GM20000 (cell line): ENCODE measurements at regions not wholly inside any gene's neighbourhood (a gene's known extent, or its start where the extent isn't known, plus 50 kb on each side); places are given as distances from the start of the nearest gene placed in this dataset.

Source experiments
- DNase-seq: peaks from one replicate; pipeline ENCODE4 v3.0.0; 2012; ENCODE audit warnings: low spot score
- CTCF ChIP-seq: IDR thresholded peaks from 2 replicates; pipeline ENCODE4 v1.5.1; 2012; ENCODE audit warnings: mild to moderate bottlenecking, control low read depth; ENCODE audit errors: extremely low read depth, missing control alignments

- no peak for TF ChIP-seq CTCF
These were observed 73.0 kb upstream of the MPDZ start for GRCh38 chr9:13352451-13352979.

DNA sequence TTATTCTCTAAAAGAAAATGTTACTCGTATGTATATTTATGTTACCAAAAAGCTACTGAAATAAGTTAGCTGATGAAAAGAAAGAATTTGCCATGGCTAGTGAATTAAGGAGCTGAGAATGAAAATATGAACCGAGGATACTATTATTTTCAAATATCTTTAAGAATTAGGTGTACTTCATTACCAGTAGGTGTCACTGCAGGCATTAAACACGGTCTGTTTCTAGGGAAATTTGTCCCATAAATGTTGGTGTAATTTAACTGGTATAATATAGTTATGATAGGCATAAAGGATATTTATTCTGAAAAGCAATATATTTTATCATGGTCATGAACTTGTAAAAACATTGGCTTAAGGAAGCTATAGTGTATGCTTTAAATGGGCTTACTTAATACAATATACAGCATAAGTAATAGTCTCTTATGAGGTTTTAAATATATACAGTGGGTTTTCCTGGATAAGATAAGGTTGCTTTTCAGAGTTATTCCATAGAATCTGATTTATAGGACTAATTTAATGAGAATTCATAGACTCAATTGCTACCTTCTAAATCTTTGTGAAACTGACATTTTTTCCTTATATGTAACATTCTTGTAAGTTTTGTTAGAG lies 72.4 kb upstream of the MPDZ start:
- TF ChIP-seq CTCF, result no peak
- peak; percentile 4 for DNase-seq

More at GRCh38 chr9:13352451-13352979, 73.0 kb upstream of the MPDZ start:
- no peak for DNase-seq

DNA sequence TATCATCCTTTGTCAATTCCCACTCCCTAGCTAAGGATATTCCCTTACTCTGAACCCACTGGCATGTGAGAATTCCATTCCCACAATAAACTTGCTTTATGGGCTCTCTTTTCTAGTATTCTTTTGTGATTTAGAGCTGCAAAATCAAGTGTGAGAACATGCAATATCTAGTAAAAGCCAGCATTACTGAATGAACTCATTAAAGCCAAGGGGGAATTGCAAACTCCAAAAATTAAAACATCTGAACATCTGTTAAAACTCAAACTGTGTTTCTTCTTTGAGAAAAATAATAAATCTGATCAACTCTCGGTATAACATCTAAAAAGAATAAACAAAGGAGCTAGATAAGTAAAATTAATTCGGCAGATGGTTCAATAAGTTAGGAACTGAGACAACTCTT lies 53.1 kb upstream of the MPDZ start:
- no peak for TF ChIP-seq CTCF
- no peak for DNase-seq

DNA sequence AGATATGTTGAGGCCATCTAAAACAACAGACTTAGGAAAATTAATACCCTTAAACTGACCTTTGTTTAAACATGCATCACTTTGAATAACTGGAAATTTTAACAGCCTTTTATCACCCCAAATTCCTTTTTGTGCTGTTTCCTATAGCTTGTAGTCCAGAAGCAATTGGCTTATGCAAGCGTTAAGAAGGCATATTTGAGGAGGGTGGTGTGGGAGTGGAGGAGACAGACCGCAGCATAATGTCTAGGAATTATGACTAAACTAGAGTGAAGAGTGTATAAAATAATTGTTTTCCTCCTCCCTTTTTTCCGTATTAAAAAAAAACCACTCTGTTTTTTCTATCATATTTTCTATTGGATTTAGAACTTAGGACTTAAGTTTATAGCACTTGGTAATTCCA lies 51.8 kb upstream of the MPDZ start:
- no peak for DNase-seq
- TF ChIP-seq CTCF, result no peak

DNA sequence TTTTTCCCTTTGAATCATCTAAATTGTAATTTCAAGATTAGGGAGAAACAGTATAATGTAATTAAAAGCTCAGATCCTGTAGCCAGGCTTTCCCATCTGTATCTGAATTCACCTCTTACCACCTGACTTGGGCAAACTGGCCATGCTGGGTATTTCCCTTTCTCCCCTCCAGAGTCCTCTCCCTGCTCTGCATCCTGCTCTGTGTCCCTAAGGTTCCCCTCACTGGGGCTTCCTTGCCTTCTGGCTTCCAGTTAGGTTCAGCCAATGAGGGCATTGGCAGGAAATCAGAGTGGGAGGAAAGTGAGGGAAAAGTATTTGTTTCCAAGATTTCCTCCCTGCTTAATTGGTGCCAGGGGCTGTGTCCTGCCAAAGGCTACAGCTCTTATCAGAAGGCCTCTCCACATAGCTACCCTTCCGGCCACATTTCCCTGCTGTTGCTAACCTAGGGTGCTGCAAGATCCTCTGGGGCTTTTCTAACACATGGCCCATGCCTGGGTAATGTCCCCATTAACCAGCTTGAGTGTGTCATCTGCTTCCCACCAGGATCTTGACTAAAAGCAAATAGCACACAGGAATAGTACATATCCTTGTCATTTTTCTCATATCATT lies 51.0 kb upstream of the MPDZ start:
- TF ChIP-seq CTCF, result no peak
- no peak for DNase-seq
